Right lobe of liver (tissue), 6 donors: ENCODE measurements at regions not wholly inside any gene's neighbourhood (a gene's known extent, or its start where the extent isn't known, plus 50 kb on each side); places are given as distances from the start of the nearest gene placed in this dataset.

Experiments
- ATAC-seq, 4 donors: fragments of 200-7000 bp; cut with Tn5 transposase; one replicate each; pipeline ENCODE4 v1.9.1; 2020; ENCODE audit warnings: mild to moderate bottlenecking in 4 of 4, moderate library complexity in 4 of 4
- DNase-seq, 3 donors: peaks; one replicate each; pipeline ENCODE4 v3.0.0-alpha.2; 2020
- H3K27ac ChIP-seq, 3 donors: fragments of 200-600 bp; one replicate each; pipeline ENCODE4 v1.8.0; 2022
- H3K27me3 ChIP-seq, 2 donors: fragments of 200-600 bp; one replicate each; pipeline ENCODE4 v1.8.0; 2022
- H3K36me3 ChIP-seq, 4 donors: fragments of 200-600 bp; sonication (generic) in 1 of 4; one replicate each; pipeline versions ENCODE4 v1.5.1 to v1.8.0; 2017 to 2022; ENCODE audit warnings: control low read depth in 1 of 4
- H3K4me1 ChIP-seq, 4 donors: fragments of 200-600 bp; sonication (generic) in 1 of 4; one replicate each; pipeline versions ENCODE4 v1.5.1 to v1.8.0; 2017 to 2022; ENCODE audit warnings: control low read depth in 1 of 4
- H3K4me3 ChIP-seq, 3 donors: fragments of 200-600 bp; one replicate each; pipeline ENCODE4 v1.8.0; 2022
- H3K9me3 ChIP-seq, 4 donors: fragments of 200-600 bp; sonication (generic) in 1 of 4; one replicate each; pipeline versions ENCODE4 v1.5.1 to v1.8.0; 2017 to 2022; ENCODE audit warnings: control low read depth in 1 of 4
- CTCF ChIP-seq, 4 donors: fragments of 200-600 bp in 3 of 4; fragments of 450-650 bp in 1 of 4; IDR thresholded peaks; one replicate each; pipeline versions ENCODE4 v1.5.1 to v1.8.0; 2016 to 2022; ENCODE audit warnings: antibody characterized with exemption in 4 of 4, mild to moderate bottlenecking in 2 of 4
- POLR2A ChIP-seq: fragments of 450-650 bp; IDR thresholded peaks from one replicate; pipeline ENCODE4 v1.6.1; 2017; ENCODE audit warnings: antibody characterized with exemption, mild to moderate bottlenecking
- WGBS: methylation state at CpG from one replicate; pipeline ENCODE4 v1.1.6; 2018; ENCODE audit warnings: low coverage, low lambda C conversion rate; ENCODE audit not compliant: insufficient coverage; ENCODE audit errors: missing lambda C conversion rate; 5-methylcytosine and 5-hydroxymethylcytosine counted together
- intact Hi-C, 2 donors: fragments of 100-400 bp; cut with DNase I; formaldehyde crosslinking; loops; one replicate each; pipeline versions ENCODE4 v1.11.2 to v1.14.1; 2022
- donor health status: DM: no; HTN: yes; CAD: no.
- donor health status: DM: no; HTN: no; CAD: no.
- donor health status: DM: no; HTN: no; CAD: no.
- donor health status: DM: no; HTN: yes; CAD: no.
- donor health status: DM: no; HTN: yes; CAD: no.

GRCh38 chr6:122040261-122040660, 359.2 kb upstream of the HSF2 start:
- no peak overlapping the region for H3K27ac ChIP-seq
- no peaks in the 10 kb centered on the region for H3K9me3 ChIP-seq
- no peaks in the 10 kb centered on the region for H3K4me1 ChIP-seq
- TF ChIP-seq CTCF (IDR thresholded peaks at IDR 0.05), result no peak
- ATAC-seq, result no peak
- H3K36me3 ChIP-seq, result no peaks in the 10 kb centered on the region
- no peak overlapping the region for H3K4me3 ChIP-seq
- 57% methylated on average over 2 of the region's 2 CpGs for WGBS
- intact Hi-C loops, result no loop called here
- no peaks in the 10 kb centered on the region for H3K27me3 ChIP-seq
- DNase-seq, result no peak

GRCh38 chr6:122042380-122042779, 357.1 kb upstream of the HSF2 start:
- H3K4me3 ChIP-seq, result no peak overlapping the region
- DNase-seq (no peak), ATAC-seq (no peak)
- no peaks in the 10 kb centered on the region for H3K9me3 ChIP-seq
- peaks cover 0 to 6% of the 10 kb centered on the region in 2 donors for H3K27me3 ChIP-seq
- no peak overlapping the region for H3K27ac ChIP-seq
- no peaks in the 10 kb centered on the region for H3K36me3 ChIP-seq
- TF ChIP-seq POLR2A (no peak), CTCF (IDR thresholded peaks at IDR 0.05) (no peak)
- no peaks in the 10 kb centered on the region for H3K4me1 ChIP-seq
- intact Hi-C loops, result no loop called here
- 34% methylated on average over 3 of the region's 3 CpGs for WGBS

- Histone ChIP-seq H3K4me3 (no peak overlapping the region), H3K27me3 (peaks cover 0 to 6% of the 10 kb centered on the region in 2 donors), H3K36me3 (no peaks in the 10 kb centered on the region), H3K9me3 (no peaks in the 10 kb centered on the region), H3K27ac (no peak overlapping the region), H3K4me1 (no peaks in the 10 kb centered on the region)
- TF ChIP-seq POLR2A, result no peak
- TF ChIP-seq CTCF (IDR thresholded peaks at IDR 0.05), result no peak
- whole genome bisulfite sequencing, result 46% methylated on average over 9 of the region's 9 CpGs
- intact Hi-C loops, result no loop called here
- no peak for DNase-seq
- no peak for ATAC-seq
Measured at GRCh38 chr6:122042960-122043735, 356.3 kb upstream of the HSF2 start.

GRCh38 chr6:122048570-122048969, 350.9 kb upstream of the HSF2 start:
- peaks cover 0 to 6% of the 10 kb centered on the region in 2 donors for H3K27me3 ChIP-seq
- no peak overlapping the region for H3K27ac ChIP-seq
- TF ChIP-seq CTCF (IDR thresholded peaks at IDR 0.05), result no peak
- TF ChIP-seq POLR2A, result no peak
- DNase-seq (no peak), ATAC-seq (no peak)
- 44% methylated on average over 3 of the region's 3 CpGs for WGBS
- no peaks in the 10 kb centered on the region for H3K36me3 ChIP-seq
- H3K9me3 ChIP-seq, result no peaks in the 10 kb centered on the region
- no peaks in the 10 kb centered on the region for H3K4me1 ChIP-seq
- intact Hi-C loops, result no loop called here
- no peak overlapping the region for H3K4me3 ChIP-seq
